BJ (cell line): ENCODE measurements at regions not wholly inside any gene's neighbourhood (a gene's known extent, or its start where the extent isn't known, plus 50 kb on each side); places are given as distances from the start of the nearest gene placed in this dataset.

Source experiments
- CTCF ChIA-PET: fragments of 350-600 bp; formaldehyde crosslinking; extraction: SDS; loops from one replicate; lab custom pipeline; 2021; ENCODE audit warnings: antibody characterized with exemption, inconsistent platforms; lab: Yijun Ruan, JAX
- POLR2A ChIA-PET: fragments of 300-600 bp; sonication (Branson Sonifier 250); formaldehyde crosslinking; extraction: SDS; loops from one replicate; lab custom pipeline; 2021; ENCODE audit warnings: antibody characterized with exemption; lab: Charles Lee
- DNase-seq: peaks from one replicate; pipeline ENCODE4 v3.0.0-alpha.2; 2011; ENCODE audit warnings: low read depth
- H3K27me3 ChIP-seq: 2 replicates; pipeline ENCODE4 v1.6.0; 2011; ENCODE audit warnings: low read length; ENCODE audit not compliant: control insufficient read depth, insufficient read depth
- H3K36me3 ChIP-seq: 2 replicates; pipeline ENCODE4 v1.5.1; 2011; ENCODE audit warnings: low read length; ENCODE audit not compliant: control insufficient read depth, insufficient read depth
- H3K4me3 ChIP-seq: 2 replicates; pipeline ENCODE4 v1.5.1; 2011; ENCODE audit warnings: low read depth, mild to moderate bottlenecking, control low read depth, low read length
- TF ChIP-seq, protein P1 (sequence below): IDR thresholded peaks from 2 replicates; pipeline ENCODE4 v1.5.1; 2011; ENCODE audit warnings: low read depth, mild to moderate bottlenecking, control low read depth, inconsistent platforms, low read length, moderate library complexity; ENCODE audit not compliant: insufficient read depth

DNA sequence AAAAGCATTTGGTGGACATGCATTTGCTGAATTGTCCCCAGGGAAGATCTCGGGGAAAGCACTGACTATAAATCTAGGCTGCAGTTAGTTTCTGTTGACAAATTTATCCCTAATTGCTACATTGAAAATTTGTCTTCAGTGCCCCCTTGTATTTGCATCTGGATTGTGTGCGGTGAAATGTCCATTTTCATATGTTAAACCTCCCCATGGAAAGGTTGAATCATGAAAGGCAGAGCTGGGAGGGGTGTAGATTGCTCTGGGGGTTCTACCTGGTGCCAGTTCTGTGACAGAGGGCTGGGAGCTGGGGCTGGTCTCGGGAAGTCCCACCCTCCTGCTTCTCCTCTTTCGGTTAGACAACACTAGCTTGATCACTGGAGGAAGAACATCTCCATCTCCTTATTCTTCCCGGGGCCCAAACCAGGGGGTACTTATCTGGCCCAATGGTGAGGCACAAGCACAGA, 101.9 kb downstream of the GADD45G start:
- H3K36me3 ChIP-seq, result no peaks in the 10 kb centered on the region
- TF ChIP-seq, protein P1, sequence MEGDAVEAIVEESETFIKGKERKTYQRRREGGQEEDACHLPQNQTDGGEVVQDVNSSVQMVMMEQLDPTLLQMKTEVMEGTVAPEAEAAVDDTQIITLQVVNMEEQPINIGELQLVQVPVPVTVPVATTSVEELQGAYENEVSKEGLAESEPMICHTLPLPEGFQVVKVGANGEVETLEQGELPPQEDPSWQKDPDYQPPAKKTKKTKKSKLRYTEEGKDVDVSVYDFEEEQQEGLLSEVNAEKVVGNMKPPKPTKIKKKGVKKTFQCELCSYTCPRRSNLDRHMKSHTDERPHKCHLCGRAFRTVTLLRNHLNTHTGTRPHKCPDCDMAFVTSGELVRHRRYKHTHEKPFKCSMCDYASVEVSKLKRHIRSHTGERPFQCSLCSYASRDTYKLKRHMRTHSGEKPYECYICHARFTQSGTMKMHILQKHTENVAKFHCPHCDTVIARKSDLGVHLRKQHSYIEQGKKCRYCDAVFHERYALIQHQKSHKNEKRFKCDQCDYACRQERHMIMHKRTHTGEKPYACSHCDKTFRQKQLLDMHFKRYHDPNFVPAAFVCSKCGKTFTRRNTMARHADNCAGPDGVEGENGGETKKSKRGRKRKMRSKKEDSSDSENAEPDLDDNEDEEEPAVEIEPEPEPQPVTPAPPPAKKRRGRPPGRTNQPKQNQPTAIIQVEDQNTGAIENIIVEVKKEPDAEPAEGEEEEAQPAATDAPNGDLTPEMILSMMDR, result no peak
- H3K4me3 ChIP-seq, result no peak overlapping the region
- ChIA-PET POLR2A (no interaction called here), CTCF (no interaction called here)
- no peak for DNase-seq
- H3K27me3 ChIP-seq, result no peaks in the 10 kb centered on the region

DNA sequence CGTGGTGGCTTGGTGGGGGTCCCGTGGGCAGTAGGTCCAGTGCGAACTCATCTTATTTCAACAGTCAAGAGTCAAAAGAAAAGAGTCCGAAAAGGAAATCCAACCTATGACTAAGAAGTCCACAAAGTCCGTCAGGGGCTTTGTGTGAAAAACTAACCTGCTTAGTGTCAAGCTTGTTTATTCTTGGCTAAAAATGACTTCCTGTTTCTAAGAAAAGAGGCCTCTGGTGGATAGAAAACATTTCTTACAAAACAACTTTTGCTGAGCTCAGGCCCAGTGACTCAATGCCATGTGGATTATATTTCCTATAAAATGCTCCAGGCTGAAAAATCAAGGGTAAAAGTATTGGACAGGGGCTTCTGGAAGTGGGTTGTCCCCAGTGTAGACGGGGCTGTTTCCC, 105.9 kb downstream of the GADD45G start:
- ChIA-PET CTCF (no interaction called here), POLR2A (no interaction called here)
- Histone ChIP-seq H3K4me3 (no peak overlapping the region), H3K27me3 (no peaks in the 10 kb centered on the region), H3K36me3 (no peaks in the 10 kb centered on the region)
- TF ChIP-seq, protein P1, result no peak
- DNase-seq, result no peak

DNA sequence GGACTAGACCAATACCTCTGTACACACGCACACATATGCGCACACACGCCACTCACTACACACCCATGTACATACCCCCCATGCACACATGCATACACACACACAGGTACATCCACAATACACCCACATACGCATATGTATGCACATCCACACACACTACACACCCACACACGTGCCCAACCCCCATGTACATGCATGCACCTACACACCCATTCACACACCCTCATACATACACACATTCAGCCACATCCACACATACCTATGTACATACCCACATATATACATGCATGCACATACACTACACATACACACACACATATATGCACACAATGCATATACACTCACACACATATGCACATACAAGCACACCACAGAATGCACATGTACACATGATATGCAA, 107.1 kb downstream of the GADD45G start:
- CTCF ChIA-PET, result no interaction called here
- TF ChIP-seq, protein P1, result no peak
- DNase-seq, result no peak
- POLR2A ChIA-PET, result no interaction called here
- H3K36me3 ChIP-seq, result no peaks in the 10 kb centered on the region
- no peaks in the 10 kb centered on the region for H3K27me3 ChIP-seq
- H3K4me3 ChIP-seq, result no peak overlapping the region

DNA sequence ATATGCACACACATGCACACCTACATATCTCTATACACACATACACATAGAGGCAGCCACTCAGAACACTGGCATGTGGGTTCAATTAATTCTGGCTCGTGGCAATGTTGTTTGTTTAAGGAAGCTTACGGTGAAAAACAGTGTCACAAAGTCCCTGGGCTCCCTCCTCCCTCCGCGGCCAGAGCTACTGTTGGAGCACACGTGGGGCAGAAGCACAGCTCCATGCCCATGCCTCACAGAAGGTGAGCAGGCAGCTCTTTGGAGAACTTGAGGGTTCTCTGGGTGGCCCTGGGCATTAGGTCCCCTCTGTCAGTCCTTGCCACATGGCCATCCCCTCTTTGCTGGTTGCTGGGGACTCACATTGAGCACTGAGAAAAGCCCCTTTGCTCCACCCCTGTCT, 107.5 kb downstream of the GADD45G start:
- ChIA-PET POLR2A (no interaction called here), CTCF (no interaction called here)
- no peaks in the 10 kb centered on the region for H3K27me3 ChIP-seq
- no peaks in the 10 kb centered on the region for H3K36me3 ChIP-seq
- H3K4me3 ChIP-seq, result no peak overlapping the region
- no peak for DNase-seq
- TF ChIP-seq, protein P1, result no peak

DNA sequence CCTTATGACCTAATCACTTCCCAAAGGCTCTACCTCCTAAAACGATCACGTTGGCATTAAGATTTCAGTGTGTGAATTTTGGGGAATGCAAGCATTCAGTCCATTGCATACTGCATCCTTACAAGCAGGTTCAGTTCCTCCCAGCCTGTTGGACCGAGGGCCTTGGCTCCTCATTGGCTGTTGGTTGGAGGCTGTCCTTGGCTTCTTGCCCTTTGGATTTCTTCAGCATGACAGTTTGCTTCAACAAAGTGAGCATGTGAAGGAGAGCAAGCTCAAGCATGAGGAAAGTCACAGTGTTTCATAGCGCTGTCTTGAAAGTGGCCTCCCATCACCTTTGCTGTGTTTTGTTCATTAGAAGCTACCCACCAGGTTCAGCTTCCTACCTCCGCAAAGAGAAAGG, 109.5 kb downstream of the GADD45G start:
- CTCF ChIA-PET, result interaction anchor here (0.6 kb wide), 1 partner anchor 461 kb away, joined by 3 read pairs; no protein-coding TSS in a partner anchor

More for the DNA sequence above, 109.5 kb downstream of the GADD45G start:
- TF ChIP-seq, protein P1, result no peak
- Histone ChIP-seq H3K36me3 (no peaks in the 10 kb centered on the region), H3K4me3 (no peak overlapping the region), H3K27me3 (no peaks in the 10 kb centered on the region)
- POLR2A ChIA-PET, result no interaction called here
- no peak for DNase-seq
